ENCODE measurements at regions not wholly inside any gene's neighbourhood (a gene's known extent, or its start where the extent isn't known, plus 50 kb on each side); places are given as distances from the start of the nearest gene placed in this dataset.
"Not testable (repeated sequence)": the region's sequence is repeated elsewhere in the genome, so short reads cannot be mapped to it uniquely, and the experiment has no call there.

DNA sequence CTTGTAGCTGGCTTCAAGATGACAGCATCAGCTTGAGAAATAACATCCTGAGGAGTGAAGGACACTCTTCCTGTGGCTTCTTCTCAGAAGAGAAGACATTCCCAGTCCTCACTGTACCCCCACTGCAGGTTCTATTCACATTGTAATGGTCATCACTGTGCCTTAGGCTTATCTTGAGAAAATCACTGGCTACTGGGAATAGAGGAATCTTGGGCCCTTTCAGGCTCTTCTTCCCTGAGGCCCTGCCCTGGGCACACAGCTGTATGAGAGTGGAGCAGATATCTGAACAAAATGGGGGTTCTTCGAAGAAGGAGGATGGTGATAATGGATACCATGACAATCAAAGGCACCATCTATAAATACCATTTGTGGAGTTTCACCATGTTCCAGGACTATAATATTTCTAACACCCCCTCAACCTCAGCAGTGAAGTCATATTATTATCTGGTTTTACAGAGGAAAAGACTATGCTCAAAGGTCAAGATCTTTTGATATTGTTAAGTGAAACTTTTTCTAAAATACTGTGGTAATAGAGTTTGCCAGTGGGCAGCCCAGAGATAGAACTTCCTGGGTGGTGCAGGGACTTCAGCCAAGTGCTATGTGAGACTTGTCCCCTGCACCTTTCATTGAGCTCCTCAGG, 143.1 kb upstream of the KCNE2 start:
- no peak for DNase-seq

- no peak for DNase-seq
Measured at GRCh38 chr21:34221331-34222030, 142.3 kb upstream of the KCNE2 start.

- no peak for DNase-seq
Measured at GRCh38 chr21:34222031-34222335, 141.8 kb upstream of the KCNE2 start.

- DNase-seq: no peak
Measured at GRCh38 chr21:34223376-34223775, 140.4 kb upstream of the KCNE2 start.

DNA sequence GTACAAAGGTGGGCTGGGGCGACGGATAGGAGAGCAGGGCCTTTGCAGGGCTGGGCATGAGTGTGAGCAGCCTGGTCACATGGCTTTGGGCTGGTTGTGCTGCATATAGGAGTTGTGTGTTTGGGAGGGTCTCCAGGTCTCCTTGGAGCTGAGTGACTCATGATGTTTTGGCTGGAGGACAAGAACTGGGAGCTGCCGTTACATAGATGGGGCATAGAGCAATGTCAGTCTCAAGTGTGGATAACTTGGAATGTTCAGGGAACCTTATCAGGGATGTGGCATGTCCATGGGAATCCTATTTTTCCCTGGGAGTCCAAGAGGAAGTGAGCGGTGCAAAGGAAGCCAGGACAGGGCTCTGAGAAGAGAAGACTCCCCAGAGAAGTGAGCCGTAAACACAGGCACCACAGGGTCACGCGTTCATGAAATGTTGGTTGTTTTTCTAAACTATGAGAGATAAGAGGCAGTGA, 136.4 kb upstream of the KCNE2 start:
- peak; percentile 79 for DNase-seq

DNA sequence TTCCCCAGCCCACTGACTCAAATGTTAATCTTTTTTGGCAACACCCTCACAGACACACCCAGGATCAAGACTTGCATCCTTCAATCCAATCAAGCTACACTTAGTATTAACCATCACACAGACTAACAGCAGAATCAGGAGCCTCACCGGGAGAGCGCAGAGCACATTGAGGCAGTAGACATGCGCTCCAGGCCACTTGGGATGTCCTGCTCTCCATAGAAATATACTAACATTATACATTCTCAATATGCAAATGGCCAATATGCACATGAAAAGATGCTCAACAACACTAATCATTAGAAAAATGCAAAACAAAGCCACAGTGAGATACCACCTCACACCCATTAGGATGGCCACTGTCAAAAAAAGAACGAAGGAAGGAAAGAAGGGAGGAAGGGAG, 135.0 kb upstream of the KCNE2 start:
- DNase-seq: no peak

DNA sequence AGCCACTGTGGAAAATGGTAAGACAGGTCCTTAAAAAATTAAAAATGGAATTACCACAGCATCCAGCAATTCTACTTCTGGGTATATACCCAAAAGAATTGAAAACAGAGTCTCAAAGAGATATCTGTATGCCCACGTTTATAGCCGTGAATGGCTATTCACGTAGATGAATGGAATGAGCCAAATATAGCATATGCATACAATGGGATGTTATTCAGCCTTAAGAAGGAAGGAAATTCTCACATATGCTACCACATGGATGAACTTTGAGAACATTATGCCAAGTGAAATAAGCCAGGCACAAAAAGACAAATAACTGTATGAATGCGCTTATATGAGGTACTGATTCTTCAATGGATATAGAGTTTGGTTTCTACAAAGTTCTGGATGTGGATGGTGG, 134.5 kb upstream of the KCNE2 start:
- no peak for DNase-seq

GRCh38 chr21:34233741-34234140, 130.1 kb upstream of the KCNE2 start:
- not testable (repeated sequence) for DNase-seq

- DNase-seq: no peak
Measured at GRCh38 chr21:34235514-34235913, 128.3 kb upstream of the KCNE2 start.

DNA sequence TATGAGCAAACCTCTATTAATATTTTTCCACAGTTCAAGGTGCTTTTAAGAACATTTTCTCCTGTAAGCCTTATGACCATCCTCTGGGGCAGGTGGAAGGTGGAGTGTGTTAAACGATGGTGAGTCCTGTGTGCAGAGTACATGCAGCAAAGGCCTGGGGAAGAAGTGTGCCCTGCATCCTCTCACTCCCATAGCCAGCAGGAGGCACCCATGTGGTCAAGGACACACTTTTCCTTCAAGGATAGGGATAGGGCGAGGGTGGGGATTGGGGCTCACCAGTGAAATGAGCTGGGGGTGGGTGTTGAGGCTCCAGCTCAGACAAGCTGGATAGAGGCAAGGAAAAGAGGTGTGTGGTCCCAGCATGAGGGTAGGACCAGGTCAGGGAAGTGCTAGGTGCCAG, 120.8 kb upstream of the KCNE2 start:
- no peak for DNase-seq

DNA sequence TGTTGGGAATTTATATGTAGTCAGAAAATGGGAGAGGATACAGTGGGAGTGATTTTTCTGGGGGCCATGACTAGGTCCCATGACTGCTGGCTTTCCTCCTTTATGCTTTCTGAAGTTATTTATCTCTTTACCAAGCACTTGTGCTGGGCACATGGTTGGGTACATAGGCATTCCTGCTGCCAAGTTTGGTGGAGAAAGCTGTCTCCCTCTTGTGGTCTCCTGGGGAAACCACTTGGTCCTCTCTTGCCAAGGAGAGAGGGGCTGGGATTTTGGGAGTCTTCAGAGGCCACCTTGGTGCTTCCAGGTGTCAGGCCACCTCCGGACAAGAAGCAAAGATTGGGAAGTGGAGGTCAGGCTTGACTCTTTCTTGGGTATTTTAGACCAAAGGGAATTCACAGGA, 120.2 kb upstream of the KCNE2 start:
- DNase-seq: peak; percentile 16

DNA sequence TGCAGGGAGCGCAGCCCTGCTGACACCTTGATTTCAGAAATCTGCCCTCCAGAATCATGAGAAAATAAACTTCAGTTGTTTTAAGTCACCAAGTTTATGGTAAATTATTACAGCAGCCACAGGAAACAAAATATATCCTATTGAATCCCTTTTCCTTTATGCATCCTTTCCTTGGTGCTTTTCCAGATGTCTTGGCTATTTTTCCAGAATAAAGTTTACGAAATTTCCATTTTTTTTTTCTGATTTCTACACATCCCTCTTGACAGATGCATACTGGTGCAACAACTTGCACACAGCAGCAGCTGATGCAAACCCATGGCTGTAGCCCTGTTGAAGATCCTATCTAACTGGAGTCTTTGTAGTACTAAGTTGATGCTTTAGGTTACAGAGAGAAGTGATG, 111.1 kb upstream of the KCNE2 start:
- no peak for DNase-seq

GRCh38 chr21:34255073-34255472, 108.7 kb upstream of the KCNE2 start:
- no peak for DNase-seq

- DNase-seq: no peak
Measured at GRCh38 chr21:34260277-34261008, 103.4 kb upstream of the KCNE2 start.

- no peak for DNase-seq
Measured at GRCh38 chr21:34261841-34262468, 101.9 kb upstream of the KCNE2 start.

DNA sequence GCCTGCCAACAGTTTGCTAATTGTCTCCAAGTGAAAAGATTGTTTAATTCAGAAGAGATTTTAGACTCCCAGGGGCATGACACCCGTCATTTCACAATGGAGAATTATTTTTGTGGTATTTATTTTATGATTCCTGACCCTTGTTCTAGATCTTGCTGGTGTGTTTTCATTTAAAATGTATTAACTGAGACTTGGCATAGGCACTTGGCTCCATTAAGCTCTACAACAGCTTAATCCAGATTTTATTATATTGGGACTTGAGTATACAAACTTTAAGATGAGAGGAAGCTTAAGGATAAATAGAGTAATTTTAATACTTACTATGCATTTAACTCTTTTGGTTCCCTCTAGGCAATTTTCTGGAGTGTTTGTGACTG, 101.3 kb upstream of the KCNE2 start:
- no peak for DNase-seq

- no peak for DNase-seq
Measured at GRCh38 chr21:34263629-34264028, 100.2 kb upstream of the KCNE2 start.

- DNase-seq: no peak
Measured at GRCh38 chr21:34266351-34266750, 97.5 kb upstream of the KCNE2 start.

GRCh38 chr21:34268493-34268892, 95.3 kb upstream of the KCNE2 start:
- no peak for DNase-seq

GRCh38 chr21:34270411-34270810, 93.4 kb upstream of the KCNE2 start:
- DNase-seq: no peak

- peak; percentile 13 for DNase-seq
Measured at GRCh38 chr21:34271189-34271851, 92.5 kb upstream of the KCNE2 start.

GRCh38 chr21:34272321-34272720, 91.5 kb upstream of the KCNE2 start:
- DNase-seq: no peak

- peak; percentile 64 for DNase-seq
Measured at GRCh38 chr21:34274001-34274400, 89.8 kb upstream of the KCNE2 start.

All from fibroblast of skin of right biceps (primary cell).